ENCODE measurements at regions not wholly inside any gene's neighbourhood (a gene's known extent, or its start where the extent isn't known, plus 50 kb on each side); places are given as distances from the start of the nearest gene placed in this dataset.

DNA sequence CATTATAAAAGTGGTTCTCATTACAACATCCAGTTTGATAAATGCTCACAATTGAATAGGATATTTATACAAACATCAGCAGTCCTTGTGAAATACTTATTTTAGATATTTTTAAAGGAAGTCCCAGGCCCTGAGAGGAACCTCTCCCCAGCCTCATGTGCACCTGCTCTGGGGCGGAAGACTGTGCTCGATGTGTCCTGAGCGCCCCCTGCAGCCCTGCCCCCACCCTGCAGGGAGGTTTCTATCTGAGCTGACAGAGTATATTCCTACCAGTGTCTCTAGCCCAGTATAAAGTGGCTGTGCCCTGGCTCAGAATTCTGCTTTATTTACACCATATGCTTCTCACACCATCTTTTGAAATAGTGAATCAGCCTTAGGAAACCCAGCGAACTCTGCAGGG is 1349.1 kb downstream of the TMEM121 start:
- DNase-seq: no peak

DNA sequence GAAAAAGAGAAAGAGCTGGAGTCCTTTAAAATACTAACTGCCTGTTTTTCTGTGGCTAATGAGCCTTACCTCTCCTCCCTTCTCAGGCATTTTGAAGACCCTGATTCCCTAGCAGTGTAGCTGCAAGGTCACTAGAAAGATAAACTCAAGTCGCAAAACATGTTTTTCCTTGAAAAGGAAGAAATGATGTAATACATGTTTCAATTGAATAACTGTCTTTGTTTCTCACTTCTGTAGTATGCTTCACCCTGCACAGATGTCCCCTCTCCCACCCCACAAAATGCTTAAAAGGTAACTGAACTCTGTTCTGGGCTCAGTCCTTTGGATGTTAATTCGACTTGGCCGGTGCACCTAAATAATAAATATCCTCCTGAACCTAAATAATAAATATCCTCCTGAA is 1350.3 kb downstream of the TMEM121 start:
- no peak for DNase-seq

DNA sequence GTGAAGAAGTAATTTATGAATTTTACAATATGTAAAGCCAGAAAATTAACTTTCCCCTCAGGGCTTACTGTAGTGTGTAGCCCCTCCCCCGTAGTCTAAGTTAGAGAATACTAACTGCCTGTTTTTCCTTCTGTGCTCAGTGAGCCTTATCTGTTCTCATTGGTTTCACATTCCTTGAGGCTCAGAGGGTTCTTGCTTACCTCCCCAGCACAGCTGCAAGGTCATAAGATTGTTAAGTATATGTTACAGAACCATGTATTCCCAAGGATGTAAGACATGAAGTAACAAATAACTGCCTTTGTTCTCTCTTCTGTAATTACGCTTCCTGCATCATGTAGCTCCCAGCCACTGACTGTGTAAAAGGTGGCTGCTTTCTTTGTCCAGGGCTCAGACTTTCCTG is 1351.1 kb downstream of the TMEM121 start:
- DNase-seq: no peak

GRCh38 chr14:106879241-106879640 is 1352.9 kb downstream of the TMEM121 start:
- no peak for DNase-seq

DNA sequence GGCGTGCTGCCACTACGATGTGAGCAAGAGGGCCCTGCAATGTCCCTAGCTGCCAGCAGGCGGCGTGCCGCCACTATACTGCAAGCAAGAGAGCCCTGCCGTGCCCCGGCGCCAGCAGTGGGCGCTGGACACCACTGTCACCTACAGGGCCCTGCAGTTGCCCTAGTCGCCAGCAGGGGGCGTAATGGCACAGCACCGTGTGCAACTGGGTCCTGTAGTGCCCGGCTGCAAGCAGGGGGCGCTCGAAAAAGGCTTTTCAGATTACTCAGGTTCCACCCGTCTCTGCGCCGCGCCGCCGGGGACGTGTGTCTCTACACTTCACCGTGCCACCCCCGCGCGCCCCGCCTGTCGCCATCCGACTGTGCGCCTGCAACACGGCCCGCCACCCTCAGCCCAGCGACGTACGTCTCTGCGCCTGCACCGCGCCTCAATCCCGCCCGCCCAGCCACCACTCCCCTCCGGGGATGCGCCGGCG is 1356.9 kb downstream of the TMEM121 start:
- no peak for DNase-seq
